Endothelial cell of umbilical vein (primary cell): ENCODE measurements at regions not wholly inside any gene's neighbourhood (a gene's known extent, or its start where the extent isn't known, plus 50 kb on each side); places are given as distances from the start of the nearest gene placed in this dataset.

Source experiments
- CTCF ChIP-seq, 2 donors: IDR thresholded peaks; 1 replicate in 1 of 2; 2 replicates in 1 of 2; pipeline ENCODE4 v1.5.1; 2011; ENCODE audit warnings: low read length in 2 of 2, mild to moderate bottlenecking in 2 of 2, moderate library complexity in 2 of 2, control low read depth in 1 of 2, inconsistent platforms in 1 of 2, low read depth in 1 of 2; ENCODE audit not compliant: insufficient read depth in 1 of 2; ENCODE audit errors: extremely low read depth in 1 of 2
- EZH2 ChIP-seq: IDR thresholded peaks from 2 replicates; pipeline ENCODE4 v1.6.1; 2012; ENCODE audit warnings: borderline replicate concordance, low read depth, mild to moderate bottlenecking, moderate library complexity, low read length, inconsistent platforms; ENCODE audit not compliant: severe bottlenecking
- JUN ChIP-seq: IDR thresholded peaks from 2 replicates; pipeline ENCODE4 v1.6.1; 2011; ENCODE audit warnings: borderline replicate concordance, low read depth; ENCODE audit not compliant: insufficient read length, insufficient read depth
- MAX ChIP-seq: IDR thresholded peaks from 2 replicates; pipeline ENCODE4 v1.6.1; 2011; ENCODE audit not compliant: insufficient read depth, insufficient read length
- POLR2A ChIP-seq: IDR thresholded peaks from 2 replicates; pipeline ENCODE4 v1.6.1; 2012; ENCODE audit warnings: low read depth, mild to moderate bottlenecking, control low read depth, low read length
- POLR2AphosphoS5 ChIP-seq: IDR thresholded peaks from 2 replicates; pipeline ENCODE4 v1.6.1; 2012; ENCODE audit warnings: low read depth, mild to moderate bottlenecking, control low read depth, low read length, moderate library complexity; ENCODE audit not compliant: insufficient read depth

- TF ChIP-seq POLR2A = no peak
- no peak for TF ChIP-seq CTCF (IDR thresholded peaks at IDR 0.05; ENCODE audit: extremely low read depth in 1 of 2, insufficient read depth in 1 of 2, low read depth in 1 of 2, low read length in 2 of 2)
- no peak for TF ChIP-seq EZH2
- no peak for TF ChIP-seq POLR2AphosphoS5
- no peak for TF ChIP-seq JUN
- TF ChIP-seq MAX = no peak
These were observed 747.7 kb upstream of the CBLB start for GRCh38 chr3:106616556-106616955.
